DND-41 (cell line): ENCODE measurements at regions not wholly inside any gene's neighbourhood (a gene's known extent, or its start where the extent isn't known, plus 50 kb on each side); places are given as distances from the start of the nearest gene placed in this dataset.

ENCODE experiments used
- ATAC-seq: fragments of 200-7000 bp; cut with Tn5 transposase; 3 replicates; pipeline ENCODE4 v1.9.1; 2021; ENCODE audit warnings: low read depth; ENCODE audit not compliant: insufficient read depth
- DNase-seq: peaks from one replicate; pipeline ENCODE4 v3.0.0-alpha.2; 2020
- H2AFZ ChIP-seq: 2 replicates; pipeline ENCODE4 v1.6.0; 2012; ENCODE audit warnings: low read depth, low read length
- H3K27ac ChIP-seq: 2 replicates; pipeline ENCODE4 v1.5.1; 2012; ENCODE audit warnings: low read length, inconsistent platforms
- H3K27me3 ChIP-seq: fragments of 200-600 bp; sonication (generic); 2 replicates; pipeline ENCODE4 v1.6.0; 2012; ENCODE audit warnings: low read length, mild to moderate bottlenecking, inconsistent platforms; ENCODE audit not compliant: insufficient read depth, poor library complexity
- H3K36me3 ChIP-seq: 2 replicates; pipeline ENCODE4 v1.5.1; 2012; ENCODE audit warnings: low read length, inconsistent platforms; ENCODE audit not compliant: insufficient read depth
- H3K4me1 ChIP-seq: 2 replicates; pipeline ENCODE4 v1.5.1; 2012; ENCODE audit warnings: mild to moderate bottlenecking, low read length; ENCODE audit not compliant: insufficient read depth
- H3K4me2 ChIP-seq: 2 replicates; pipeline ENCODE4 v1.6.0; 2012; ENCODE audit warnings: mild to moderate bottlenecking, moderate library complexity, low read length, inconsistent platforms; ENCODE audit not compliant: insufficient read depth
- H3K4me3 ChIP-seq, 2 experiments: fragments of 200-600 bp in 1 of 2; shearing (Covaris generic) in 1 of 2; 2 replicates each; pipeline ENCODE4 v1.5.1; 2012 to 2016; ENCODE audit warnings: inconsistent platforms in 2 of 2, low read length in 2 of 2, mild to moderate bottlenecking in 2 of 2, low read depth in 1 of 2, moderate library complexity in 1 of 2
- H3K79me2 ChIP-seq: 2 replicates; pipeline ENCODE4 v1.6.0; 2012; ENCODE audit warnings: low read length, inconsistent platforms; ENCODE audit not compliant: insufficient read depth
- H3K9ac ChIP-seq: 2 replicates; pipeline ENCODE4 v1.6.0; 2012; ENCODE audit warnings: low read depth, mild to moderate bottlenecking, inconsistent platforms, low read length, moderate library complexity
- H3K9me3 ChIP-seq: 2 replicates; pipeline ENCODE4 v1.5.1; 2012; ENCODE audit warnings: low read length, moderate library complexity, mild to moderate bottlenecking, inconsistent platforms; ENCODE audit not compliant: insufficient read depth, severe bottlenecking
- H4K20me1 ChIP-seq: 2 replicates; pipeline ENCODE4 v1.6.0; 2012; ENCODE audit warnings: low read length; ENCODE audit not compliant: insufficient read depth
- CTCF ChIP-seq: IDR thresholded peaks from 2 replicates; pipeline ENCODE4 v1.5.1; 2012; ENCODE audit warnings: borderline replicate concordance, low read length, moderate library complexity, mild to moderate bottlenecking; ENCODE audit not compliant: poor library complexity, severe bottlenecking; ENCODE audit errors: extremely low read depth
- EZH2 ChIP-seq: IDR thresholded peaks from 3 replicates; pipeline ENCODE4 v1.6.1; 2012; ENCODE audit warnings: borderline replicate concordance, low read depth, mild to moderate bottlenecking, moderate library complexity, low read length, inconsistent platforms; ENCODE audit not compliant: severe bottlenecking

- Histone ChIP-seq H3K9ac (no peak overlapping the region), H2AFZ (no peak overlapping the region), H3K36me3 (no peaks in the 10 kb centered on the region), H3K27ac (no peak overlapping the region), H3K79me2 (no peaks in the 10 kb centered on the region), H3K4me1 (no peaks in the 10 kb centered on the region), H3K4me3 (no peak overlapping the region), H4K20me1 (no peaks in the 10 kb centered on the region), H3K9me3 (peaks cover 2% of the 10 kb centered on the region), H3K27me3 (no peaks in the 10 kb centered on the region), H3K4me2 (no peak overlapping the region)
- no peak for DNase-seq
- ATAC-seq = no peak
- no peak for TF ChIP-seq CTCF
- no peak for TF ChIP-seq EZH2
These were observed 211.8 kb downstream of the TOMM20 start for GRCh38 chr1:234916840-234917239.

- H3K4me2 ChIP-seq = no peak overlapping the region
- H3K36me3 ChIP-seq = no peaks in the 10 kb centered on the region
- H3K27ac ChIP-seq = no peak overlapping the region
- no peak overlapping the region for H3K4me3 ChIP-seq
- ATAC-seq (no peak), DNase-seq (no peak)
- no peak overlapping the region for H3K9ac ChIP-seq
- H4K20me1 ChIP-seq = no peaks in the 10 kb centered on the region
- peaks cover 2% of the 10 kb centered on the region for H3K9me3 ChIP-seq
- no peaks in the 10 kb centered on the region for H3K27me3 ChIP-seq
- no peak overlapping the region for H2AFZ ChIP-seq
- no peak for TF ChIP-seq CTCF
- no peak for TF ChIP-seq EZH2
- H3K4me1 ChIP-seq = no peaks in the 10 kb centered on the region
- H3K79me2 ChIP-seq = no peaks in the 10 kb centered on the region
These were observed 212.5 kb downstream of the TOMM20 start for GRCh38 chr1:234915924-234916675.

- Histone ChIP-seq H2AFZ (no peak overlapping the region), H4K20me1 (no peaks in the 10 kb centered on the region), H3K27ac (no peak overlapping the region), H3K4me1 (no peaks in the 10 kb centered on the region), H3K4me2 (no peak overlapping the region), H3K27me3 (no peaks in the 10 kb centered on the region), H3K36me3 (no peaks in the 10 kb centered on the region), H3K9ac (no peak overlapping the region), H3K9me3 (no peaks in the 10 kb centered on the region), H3K79me2 (no peaks in the 10 kb centered on the region), H3K4me3 (no peak overlapping the region)
- TF ChIP-seq CTCF (no peak), EZH2 (no peak)
- DNase-seq (no peak), ATAC-seq (no peak)
These were observed 213.9 kb downstream of the TOMM20 start for GRCh38 chr1:234914606-234915290.
